ENCODE measurements at regions not wholly inside any gene's neighbourhood (a gene's known extent, or its start where the extent isn't known, plus 50 kb on each side); places are given as distances from the start of the nearest gene placed in this dataset.

DNA sequence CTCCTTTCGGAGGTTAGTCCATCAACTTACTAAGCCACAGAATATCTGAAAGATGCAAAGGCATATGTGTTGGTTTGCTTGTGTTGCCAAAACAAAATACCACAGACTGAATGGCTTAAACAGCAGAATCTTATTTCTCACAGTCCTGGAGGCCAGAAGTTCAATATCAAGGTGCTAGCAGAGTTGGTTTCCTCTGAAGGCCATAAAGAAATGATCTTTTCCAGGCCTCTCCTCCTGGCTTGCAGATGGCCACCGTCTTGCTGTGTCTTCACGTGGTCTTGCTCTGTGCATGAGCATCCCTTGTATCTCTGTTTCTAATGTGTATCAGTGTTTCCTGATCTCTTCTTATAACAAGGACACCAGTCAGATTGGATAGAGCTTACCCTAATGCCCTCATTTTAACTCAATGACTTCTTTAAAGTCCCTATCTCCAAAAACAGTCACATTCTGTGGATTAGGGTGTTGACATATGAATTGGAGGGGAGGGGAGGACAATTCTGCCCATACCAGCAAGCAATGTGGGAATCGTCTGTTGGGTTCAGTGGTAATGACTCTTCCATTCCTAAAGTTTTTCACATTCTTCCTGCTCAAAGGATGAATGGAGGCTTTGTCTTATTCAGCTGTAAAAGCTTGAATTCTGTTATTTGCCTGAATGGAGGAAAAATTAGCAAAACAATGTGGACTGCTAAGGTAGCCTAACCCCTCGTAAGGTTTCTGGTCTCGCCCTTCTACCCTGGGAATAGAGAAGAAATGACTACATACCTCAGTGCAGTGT is 715.7 kb downstream of the DIAPH3 start:
- peak; percentile 91 for DNase-seq (ENCODE audit: low read depth, low spot score)
- H3K27ac ChIP-seq (ENCODE audit: low read length): no peak overlapping the region

DNA sequence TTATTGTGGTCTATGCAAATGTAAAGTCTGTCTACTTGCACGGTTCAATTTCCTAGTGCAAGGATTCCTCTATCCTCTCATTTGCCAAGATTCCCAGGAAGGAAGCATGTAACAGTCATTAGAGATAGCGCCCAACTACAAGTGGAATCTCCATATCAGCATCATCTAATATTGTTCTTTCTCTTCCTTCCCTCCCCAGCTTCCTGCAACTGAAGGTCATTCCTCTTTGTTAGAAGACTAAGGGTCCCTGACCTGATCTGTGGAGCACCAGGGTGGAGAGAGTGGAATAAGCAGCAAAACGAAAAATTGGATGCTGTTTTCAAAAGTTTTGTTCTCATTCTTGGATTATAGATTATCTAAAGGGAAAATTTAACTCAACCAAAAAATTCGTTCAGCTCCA is 714.0 kb downstream of the DIAPH3 start:
- Histone ChIP-seq H3K27me3 (ENCODE audit: control insufficient read depth, insufficient read depth, low read length) (no peaks in the 10 kb centered on the region), H3K4me3 (ENCODE audit: low read length) (no peak overlapping the region), H3K9me3 (ENCODE audit: control insufficient read depth, insufficient read depth, low read length) (no peaks in the 10 kb centered on the region), H3K36me3 (ENCODE audit: control insufficient read depth, insufficient read depth, low read length) (no peaks in the 10 kb centered on the region), H3K4me1 (ENCODE audit: control insufficient read depth, insufficient read depth, low read length) (peaks cover 9% of the 10 kb centered on the region; the same call in 1 of the 2 replicates), H3K27ac (ENCODE audit: low read length) (no peak overlapping the region)
- no CpG with 5 or more reads among the region's 4 CpGs for WGBS (ENCODE audit: insufficient coverage, insufficient read length)
- no peak for DNase-seq (ENCODE audit: low read depth, low spot score)

More for the DNA sequence above, 715.7 kb downstream of the DIAPH3 start:
- no peaks in the 10 kb centered on the region for H3K36me3 ChIP-seq (ENCODE audit: control insufficient read depth, insufficient read depth, low read length)
- no CpG with 5 or more reads among the region's 6 CpGs for WGBS (ENCODE audit: insufficient coverage, insufficient read length)
- H3K9me3 ChIP-seq (ENCODE audit: control insufficient read depth, insufficient read depth, low read length): no peaks in the 10 kb centered on the region
- no peak overlapping the region for H3K4me3 ChIP-seq (ENCODE audit: low read length)
- no peaks in the 10 kb centered on the region for H3K27me3 ChIP-seq (ENCODE audit: control insufficient read depth, insufficient read depth, low read length)
- peaks cover 10% of the 10 kb centered on the region; the same call in 1 of the 2 replicates for H3K4me1 ChIP-seq (ENCODE audit: control insufficient read depth, insufficient read depth, low read length)

DNA sequence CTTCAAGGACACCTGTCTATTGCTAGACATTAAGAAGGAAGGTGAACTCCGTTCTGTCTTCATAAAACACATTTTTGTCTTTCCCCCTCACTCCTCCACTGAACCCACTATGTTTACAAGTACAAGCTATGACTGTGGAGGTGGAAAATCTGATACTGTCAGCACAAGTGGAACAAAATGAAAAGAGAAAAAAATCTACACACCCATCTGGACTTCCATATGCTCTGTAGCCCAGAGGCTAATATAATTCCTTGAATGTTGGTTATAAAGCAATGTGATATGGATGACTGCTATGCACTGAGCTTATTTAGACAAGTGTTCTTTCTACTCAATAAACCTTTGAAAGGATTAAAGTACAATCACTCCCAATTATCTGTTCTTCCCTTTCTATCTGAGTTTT is 713.5 kb downstream of the DIAPH3 start:
- WGBS (ENCODE audit: insufficient coverage, insufficient read length): no CpG with 5 or more reads among the region's 1 CpG
- DNase-seq (ENCODE audit: low read depth, low spot score): no peak
- Histone ChIP-seq H3K27ac (ENCODE audit: low read length) (no peak overlapping the region), H3K9me3 (ENCODE audit: control insufficient read depth, insufficient read depth, low read length) (no peaks in the 10 kb centered on the region), H3K27me3 (ENCODE audit: control insufficient read depth, insufficient read depth, low read length) (no peaks in the 10 kb centered on the region), H3K4me3 (ENCODE audit: low read length) (no peak overlapping the region), H3K36me3 (ENCODE audit: control insufficient read depth, insufficient read depth, low read length) (no peaks in the 10 kb centered on the region), H3K4me1 (ENCODE audit: control insufficient read depth, insufficient read depth, low read length) (peaks cover 9% of the 10 kb centered on the region; the same call in 1 of the 2 replicates)

DNA sequence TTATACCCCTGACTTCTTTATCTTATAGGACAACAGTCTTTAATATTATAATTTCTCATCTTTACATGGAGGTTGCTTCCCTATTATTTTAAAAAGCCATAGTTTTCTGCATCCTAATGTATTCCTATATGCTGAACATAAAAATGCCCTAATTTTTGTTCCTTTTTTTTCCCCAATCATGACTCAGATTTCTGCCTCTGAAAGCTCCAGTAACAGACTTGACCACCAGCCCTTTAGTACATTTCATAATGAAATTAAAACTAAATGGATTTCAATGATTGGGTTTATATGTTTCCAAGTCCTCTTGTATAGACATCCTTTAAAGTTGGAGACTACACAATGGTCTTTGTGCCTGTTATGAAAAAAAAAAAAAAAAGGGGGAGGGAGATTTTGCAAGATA is 712.5 kb downstream of the DIAPH3 start:
- no peaks in the 10 kb centered on the region for H3K36me3 ChIP-seq (ENCODE audit: control insufficient read depth, insufficient read depth, low read length)

DNA sequence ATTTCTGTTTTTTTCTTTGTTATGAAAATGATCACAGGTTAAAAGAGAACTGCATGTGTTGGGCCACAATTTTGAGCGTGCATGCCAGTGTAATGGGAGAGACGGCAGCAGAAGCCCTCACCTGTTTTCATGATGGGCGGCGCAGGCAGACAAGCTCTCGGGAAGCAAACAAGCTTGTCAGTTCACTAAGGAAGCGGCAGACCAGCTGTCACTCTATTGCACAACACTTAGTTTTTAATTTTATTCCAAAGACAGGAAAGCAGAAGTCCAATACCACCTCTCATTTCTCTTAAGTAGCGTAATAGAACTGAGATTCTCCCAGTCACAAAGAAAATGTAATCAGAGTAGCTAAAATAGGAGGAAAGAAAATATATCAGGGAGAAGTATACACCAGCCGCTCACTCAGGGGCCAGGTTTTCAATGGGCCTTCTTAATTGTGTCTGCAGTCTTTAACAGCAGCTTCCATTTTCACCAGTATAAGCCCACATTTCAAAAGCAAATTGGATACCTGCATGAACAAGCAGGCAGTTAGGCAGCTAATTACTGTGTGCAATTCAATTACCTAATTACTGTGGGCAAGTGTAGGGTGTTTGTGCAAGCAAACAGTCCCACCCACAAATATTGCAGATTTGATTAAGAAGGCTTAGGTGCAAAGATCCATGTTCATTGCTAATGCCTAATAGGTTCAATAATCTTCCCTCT is 711.4 kb downstream of the DIAPH3 start:
- no peaks in the 10 kb centered on the region for H3K27me3 ChIP-seq (ENCODE audit: control insufficient read depth, insufficient read depth, low read length)
- peaks cover 7% of the 10 kb centered on the region; the same call in 1 of the 2 replicates for H3K4me1 ChIP-seq (ENCODE audit: control insufficient read depth, insufficient read depth, low read length)
- no peaks in the 10 kb centered on the region for H3K9me3 ChIP-seq (ENCODE audit: control insufficient read depth, insufficient read depth, low read length)
- DNase-seq (ENCODE audit: low read depth, low spot score): no peak
- WGBS (ENCODE audit: insufficient coverage, insufficient read length): no CpG with 5 or more reads among the region's 8 CpGs
- H3K36me3 ChIP-seq (ENCODE audit: control insufficient read depth, insufficient read depth, low read length): no peaks in the 10 kb centered on the region
- H3K4me3 ChIP-seq (ENCODE audit: low read length): no peak overlapping the region
- H3K27ac ChIP-seq (ENCODE audit: low read length): no peak overlapping the region

More for the DNA sequence above, 712.5 kb downstream of the DIAPH3 start:
- no peaks in the 10 kb centered on the region for H3K27me3 ChIP-seq (ENCODE audit: control insufficient read depth, insufficient read depth, low read length)
- H3K4me1 ChIP-seq (ENCODE audit: control insufficient read depth, insufficient read depth, low read length): peaks cover 7% of the 10 kb centered on the region; the same call in 1 of the 2 replicates
- H3K27ac ChIP-seq (ENCODE audit: low read length): no peak overlapping the region
- H3K4me3 ChIP-seq (ENCODE audit: low read length): no peak overlapping the region
- H3K9me3 ChIP-seq (ENCODE audit: control insufficient read depth, insufficient read depth, low read length): no peaks in the 10 kb centered on the region
- no peak for DNase-seq (ENCODE audit: low read depth, low spot score)

DNA sequence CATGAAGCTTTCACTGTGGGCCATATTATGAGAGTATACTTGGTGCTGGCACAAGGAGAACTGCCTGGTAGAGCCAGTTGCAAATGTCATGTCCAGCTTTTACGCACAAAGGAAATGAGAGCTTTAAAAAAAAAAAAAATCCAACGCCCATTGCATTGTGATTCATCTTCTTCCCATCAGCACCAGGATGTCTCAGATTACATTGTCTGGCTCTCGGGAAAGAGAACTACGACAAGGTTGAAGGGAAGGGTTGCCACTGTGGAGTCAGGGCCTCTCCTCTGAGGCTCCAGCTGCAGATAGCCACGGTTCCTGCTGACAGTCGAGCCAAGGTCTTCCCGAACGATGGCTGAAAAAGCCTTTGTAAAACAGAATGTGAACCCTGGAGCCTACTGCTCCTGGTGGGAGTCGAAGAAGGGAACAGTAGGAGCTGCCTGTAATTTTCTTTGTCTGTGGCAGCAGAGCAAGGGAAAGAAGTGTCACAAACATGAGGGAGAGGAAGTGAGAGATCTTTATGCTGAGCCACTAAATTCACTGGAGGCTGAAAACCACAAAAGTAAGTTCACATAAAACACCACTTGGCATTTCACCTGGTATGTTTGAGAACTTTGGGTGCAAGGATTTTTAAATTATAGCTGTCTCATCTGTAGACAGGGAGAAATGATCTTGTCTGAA is 704.7 kb downstream of the DIAPH3 start:
- Histone ChIP-seq H3K36me3 (ENCODE audit: control insufficient read depth, insufficient read depth, low read length) (no peaks in the 10 kb centered on the region), H3K4me3 (ENCODE audit: low read length) (no peak overlapping the region), H3K4me1 (ENCODE audit: control insufficient read depth, insufficient read depth, low read length) (peaks cover 2% of the 10 kb centered on the region; the same call in 1 of the 2 replicates), H3K27me3 (ENCODE audit: control insufficient read depth, insufficient read depth, low read length) (no peaks in the 10 kb centered on the region), H3K9me3 (ENCODE audit: control insufficient read depth, insufficient read depth, low read length) (no peaks in the 10 kb centered on the region), H3K27ac (ENCODE audit: low read length) (no peak overlapping the region)
- WGBS (ENCODE audit: insufficient coverage, insufficient read length): no CpG with 5 or more reads among the region's 9 CpGs
- DNase-seq (ENCODE audit: low read depth, low spot score): no peak

DNA sequence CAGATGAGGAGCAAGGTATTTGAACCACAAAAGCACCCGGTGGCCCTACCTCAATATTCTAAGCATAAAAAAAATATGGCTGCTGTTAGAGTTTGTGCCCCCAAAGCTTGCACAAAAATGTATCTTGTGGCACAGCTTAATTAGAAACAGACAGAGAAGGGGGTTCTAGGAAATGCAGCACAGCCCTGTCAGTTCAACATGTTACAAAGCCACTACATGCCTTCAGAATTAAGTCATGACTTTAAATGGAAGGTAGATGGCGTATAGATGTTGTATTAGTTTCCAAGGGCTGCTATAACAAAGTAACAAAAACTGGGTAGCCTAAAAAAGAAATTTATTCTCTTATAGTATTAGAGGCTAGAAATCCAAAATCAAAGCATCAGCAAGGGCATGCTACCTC is 703.8 kb downstream of the DIAPH3 start:
- Histone ChIP-seq H3K27ac (ENCODE audit: low read length) (no peak overlapping the region), H3K27me3 (ENCODE audit: control insufficient read depth, insufficient read depth, low read length) (no peaks in the 10 kb centered on the region), H3K4me1 (ENCODE audit: control insufficient read depth, insufficient read depth, low read length) (peaks cover 2% of the 10 kb centered on the region; the same call in 1 of the 2 replicates), H3K9me3 (ENCODE audit: control insufficient read depth, insufficient read depth, low read length) (no peaks in the 10 kb centered on the region), H3K4me3 (ENCODE audit: low read length) (no peak overlapping the region), H3K36me3 (ENCODE audit: control insufficient read depth, insufficient read depth, low read length) (no peaks in the 10 kb centered on the region)
- no peak for DNase-seq (ENCODE audit: low read depth, low spot score)
- WGBS (ENCODE audit: insufficient coverage, insufficient read length): no CpG with 5 or more reads among the region's 2 CpGs

DNA sequence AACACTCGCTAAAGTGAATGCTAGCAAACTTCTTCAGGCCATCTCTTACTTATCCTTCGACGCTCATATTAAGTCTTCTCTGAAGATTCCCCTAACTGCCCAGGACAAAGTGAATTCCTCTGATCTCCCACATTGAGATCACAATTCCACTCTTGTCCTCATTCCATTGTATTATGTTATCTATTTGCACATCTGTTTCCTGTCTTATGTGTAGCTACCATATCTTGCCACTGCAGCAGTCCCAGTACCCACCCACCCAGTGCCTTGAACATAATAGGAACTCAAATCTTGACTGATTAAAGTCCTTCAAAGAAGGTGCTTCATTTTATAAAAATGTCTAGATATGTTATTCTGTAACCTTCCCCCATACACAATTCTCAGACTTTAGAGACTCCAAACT is 702.3 kb downstream of the DIAPH3 start:
- Histone ChIP-seq H3K27ac (ENCODE audit: low read length) (no peak overlapping the region), H3K4me1 (ENCODE audit: control insufficient read depth, insufficient read depth, low read length) (peaks cover 2% of the 10 kb centered on the region; the same call in 1 of the 2 replicates), H3K4me3 (ENCODE audit: low read length) (no peak overlapping the region), H3K9me3 (ENCODE audit: control insufficient read depth, insufficient read depth, low read length) (no peaks in the 10 kb centered on the region), H3K27me3 (ENCODE audit: control insufficient read depth, insufficient read depth, low read length) (no peaks in the 10 kb centered on the region), H3K36me3 (ENCODE audit: control insufficient read depth, insufficient read depth, low read length) (no peaks in the 10 kb centered on the region)
- WGBS (ENCODE audit: insufficient coverage, insufficient read length): no CpG with 5 or more reads among the region's 3 CpGs
- no peak for DNase-seq (ENCODE audit: low read depth, low spot score)

DNA sequence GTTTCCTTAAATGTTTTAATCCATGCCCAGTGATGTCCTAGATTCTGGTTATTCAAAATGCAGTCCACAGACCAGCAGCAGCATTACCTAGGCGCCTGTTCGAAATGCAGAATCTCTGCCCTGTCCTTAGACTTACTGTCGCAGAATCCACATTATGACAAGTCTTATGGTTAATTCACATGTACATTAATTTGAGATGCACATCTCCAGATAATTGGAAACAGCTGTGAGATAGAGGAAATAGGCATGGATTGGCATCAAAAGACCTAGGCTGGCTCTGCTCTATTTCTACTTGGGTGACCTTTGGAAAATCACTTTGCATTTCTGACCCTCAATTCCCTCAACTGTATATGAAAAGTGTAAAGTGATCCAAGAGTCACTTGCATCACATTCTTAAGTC is 700.7 kb downstream of the DIAPH3 start:
- no CpG with 5 or more reads among the region's 3 CpGs for WGBS (ENCODE audit: insufficient coverage, insufficient read length)
- H3K27me3 ChIP-seq (ENCODE audit: control insufficient read depth, insufficient read depth, low read length): no peaks in the 10 kb centered on the region
- H3K27ac ChIP-seq (ENCODE audit: low read length): no peak overlapping the region
- no peak for DNase-seq (ENCODE audit: low read depth, low spot score)
- no peaks in the 10 kb centered on the region for H3K9me3 ChIP-seq (ENCODE audit: control insufficient read depth, insufficient read depth, low read length)
- H3K4me1 ChIP-seq (ENCODE audit: control insufficient read depth, insufficient read depth, low read length): peaks cover 2% of the 10 kb centered on the region; the same call in 1 of the 2 replicates
- no peaks in the 10 kb centered on the region for H3K36me3 ChIP-seq (ENCODE audit: control insufficient read depth, insufficient read depth, low read length)
- no peak overlapping the region for H3K4me3 ChIP-seq (ENCODE audit: low read length)

DNA sequence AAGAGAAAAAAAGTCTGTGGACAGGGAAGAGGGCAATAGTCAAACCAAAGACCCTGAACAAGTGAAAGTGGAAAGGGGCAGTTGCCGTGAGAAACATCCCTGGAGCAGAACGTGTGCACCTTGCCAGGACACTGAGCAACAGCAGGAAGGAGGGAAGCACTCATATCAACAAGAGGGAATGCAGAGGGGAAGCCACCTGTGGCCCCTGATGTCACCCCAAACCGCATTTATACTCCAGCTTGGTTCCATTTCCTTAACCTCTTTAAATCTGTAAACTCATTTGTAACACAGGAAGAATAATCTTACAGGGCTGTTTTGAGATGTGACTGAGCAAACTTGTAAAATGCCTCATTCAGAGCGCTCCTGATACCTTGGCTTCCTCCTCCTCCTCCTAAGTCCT is 698.8 kb downstream of the DIAPH3 start:
- Histone ChIP-seq H3K9me3 (ENCODE audit: control insufficient read depth, insufficient read depth, low read length) (no peaks in the 10 kb centered on the region), H3K4me3 (ENCODE audit: low read length) (no peak overlapping the region), H3K36me3 (ENCODE audit: control insufficient read depth, insufficient read depth, low read length) (no peaks in the 10 kb centered on the region), H3K27me3 (ENCODE audit: control insufficient read depth, insufficient read depth, low read length) (no peaks in the 10 kb centered on the region), H3K27ac (ENCODE audit: low read length) (no peak overlapping the region), H3K4me1 (ENCODE audit: control insufficient read depth, insufficient read depth, low read length) (no peaks in the 10 kb centered on the region)
- WGBS (ENCODE audit: insufficient coverage, insufficient read length): no CpG with 5 or more reads among the region's 4 CpGs
- no peak for DNase-seq (ENCODE audit: low read depth, low spot score)
